Stromal cell of bone marrow (primary cell): ENCODE measurements at regions not wholly inside any gene's neighbourhood (a gene's known extent, or its start where the extent isn't known, plus 50 kb on each side); places are given as distances from the start of the nearest gene placed in this dataset.
"Not testable (repeated sequence)": the region's sequence is repeated elsewhere in the genome, so short reads cannot be mapped to it uniquely, and the experiment has no call there.

Experiments used
- DNase-seq: peaks from one replicate; pipeline ENCODE4 v3.0.0-alpha.2; 2012; ENCODE audit warnings: low read depth

- DNase-seq, result no peak
These were observed 393.9 kb upstream of the RGS6 start for GRCh38 chr14:71538288-71538687.

- DNase-seq, result peak; percentile 48
These were observed 393.1 kb upstream of the RGS6 start for GRCh38 chr14:71538938-71539649.

DNA sequence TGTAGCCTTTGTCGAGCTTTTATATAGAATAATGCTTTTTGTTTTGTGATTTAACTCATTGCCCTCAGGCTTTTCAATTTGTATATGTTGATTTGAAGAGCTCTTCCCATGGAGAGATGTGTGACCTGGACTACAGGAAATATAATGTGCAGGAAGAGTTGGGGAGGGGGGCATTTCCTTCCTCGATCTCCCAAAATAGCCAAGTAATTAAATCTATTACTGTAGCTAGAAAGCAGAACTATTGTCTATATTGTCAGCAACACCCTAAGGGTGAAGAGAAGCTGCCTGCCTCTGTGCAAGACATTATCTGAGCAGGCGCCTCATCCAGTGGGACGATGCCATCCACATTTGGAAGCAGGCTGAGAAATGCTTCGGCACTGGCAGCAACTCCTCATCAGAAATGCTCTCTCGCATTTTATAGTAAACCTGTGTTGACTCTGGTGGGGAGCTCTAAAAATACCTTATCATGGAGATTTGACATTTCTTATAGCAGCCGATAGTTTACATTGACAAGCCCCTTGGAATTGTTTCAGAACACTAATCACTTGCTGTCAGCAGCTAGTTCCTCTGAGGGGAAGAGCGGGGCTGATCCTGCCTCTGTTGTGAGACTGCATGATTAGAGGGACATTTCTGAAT is 392.5 kb upstream of the RGS6 start:
- no peak for DNase-seq

GRCh38 chr14:71541271-71541670 is 391.0 kb upstream of the RGS6 start:
- DNase-seq, result no peak

- no peak for DNase-seq
These were observed 390.1 kb upstream of the RGS6 start for GRCh38 chr14:71541973-71542690.

DNA sequence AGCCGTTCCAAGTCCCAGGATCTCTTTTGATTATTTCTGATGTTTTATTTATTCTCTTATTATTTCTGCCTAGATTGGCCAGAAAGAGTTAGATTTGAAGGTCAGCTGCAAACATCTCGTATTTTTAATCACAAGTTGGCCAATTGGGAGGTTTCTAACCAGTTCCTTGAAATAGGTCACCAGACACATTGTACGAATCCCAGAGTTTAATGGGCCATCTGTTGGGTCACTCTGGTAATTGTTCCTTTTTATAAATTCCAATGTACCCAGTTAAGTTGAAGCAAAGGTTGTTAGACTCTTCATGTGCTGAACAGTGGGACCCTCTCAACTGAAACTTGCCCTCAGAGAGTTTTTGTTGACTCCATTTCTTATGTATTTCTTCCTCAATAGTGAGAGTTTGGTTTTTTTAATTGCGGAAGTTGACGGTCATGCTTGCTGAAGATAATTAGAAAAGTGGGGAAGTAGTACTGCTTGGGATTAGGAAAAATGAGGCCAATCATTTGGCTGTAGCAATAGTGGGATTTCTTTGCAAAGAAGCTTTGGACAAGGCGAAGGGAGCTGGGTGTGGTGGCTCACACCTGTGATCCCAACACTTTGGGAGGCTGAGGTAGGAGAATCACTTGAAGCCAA is 382.7 kb upstream of the RGS6 start:
- DNase-seq, result no peak

- no peak for DNase-seq
These were observed 381.9 kb upstream of the RGS6 start for GRCh38 chr14:71550367-71550766.

GRCh38 chr14:71551291-71551950 is 380.8 kb upstream of the RGS6 start:
- DNase-seq, result peak; percentile 53

DNA sequence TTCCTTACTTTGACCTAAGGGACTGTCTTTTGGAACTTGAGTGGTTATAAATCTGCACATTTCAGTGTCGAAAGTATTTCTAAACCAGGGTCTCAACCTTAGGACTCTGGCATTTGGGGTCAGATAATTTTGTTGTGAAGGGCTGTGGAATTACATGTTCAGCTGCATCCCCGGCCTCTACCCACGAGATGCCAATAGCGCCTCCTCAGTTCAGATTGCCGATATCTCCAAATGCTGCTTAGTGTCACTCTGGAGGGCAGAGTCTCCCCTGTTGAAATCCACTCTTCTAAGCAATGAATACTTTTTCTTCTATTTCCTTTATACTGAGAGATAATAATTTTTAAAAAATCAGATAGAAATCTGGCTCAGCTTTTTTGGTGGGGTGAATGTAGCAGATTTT is 379.4 kb upstream of the RGS6 start:
- no peak for DNase-seq

- DNase-seq, result no peak
These were observed 378.4 kb upstream of the RGS6 start for GRCh38 chr14:71553779-71554178.

GRCh38 chr14:71554323-71554722 is 377.9 kb upstream of the RGS6 start:
- no peak for DNase-seq

- no peak for DNase-seq
These were observed 377.1 kb upstream of the RGS6 start for GRCh38 chr14:71554959-71555612.

DNA sequence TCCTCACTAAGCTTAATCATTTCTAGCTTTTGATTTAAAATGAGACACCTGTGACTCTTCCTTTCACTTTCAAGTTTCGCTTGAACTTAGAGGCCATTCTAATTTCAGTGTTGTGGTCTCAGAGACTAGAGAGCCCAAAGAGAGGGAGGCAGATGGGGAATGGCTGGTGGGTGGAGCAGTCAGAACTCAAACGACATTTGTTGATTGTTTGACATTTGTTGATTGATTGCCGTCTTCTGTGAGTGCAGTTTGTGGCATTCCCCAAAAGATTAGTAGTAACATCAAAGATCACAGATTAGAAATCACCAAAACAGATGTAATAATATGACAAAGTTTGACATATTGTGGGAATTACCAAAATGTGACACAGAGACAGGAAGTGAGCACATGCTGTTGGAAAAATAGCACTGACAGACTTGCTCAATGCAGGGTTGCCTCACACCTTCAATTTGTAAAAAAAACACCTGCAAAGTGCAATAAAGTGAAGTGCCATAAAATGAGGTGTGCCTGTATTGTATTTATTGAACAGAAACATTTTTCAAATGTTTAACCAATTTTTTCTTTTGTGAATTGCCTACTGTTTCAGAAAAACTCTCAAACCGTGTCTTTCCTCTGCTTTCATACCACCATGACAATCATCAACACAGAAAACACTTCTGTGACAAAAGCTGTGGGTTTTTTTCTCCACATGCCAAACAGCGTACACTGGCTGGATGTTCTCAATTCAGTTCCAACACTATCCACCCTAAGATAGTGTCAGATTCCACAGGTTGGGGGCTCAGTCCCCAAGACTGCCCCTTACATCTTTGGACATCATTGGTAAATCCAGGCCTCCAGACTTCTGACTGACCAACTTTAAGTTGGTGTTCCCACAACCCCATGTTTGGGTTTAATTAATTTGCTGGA is 376.3 kb upstream of the RGS6 start:
- no peak for DNase-seq

- no peak for DNase-seq
These were observed 375.5 kb upstream of the RGS6 start for GRCh38 chr14:71556730-71557129.

GRCh38 chr14:71557351-71557750 is 374.9 kb upstream of the RGS6 start:
- no peak for DNase-seq

- DNase-seq, result not testable (repeated sequence)
These were observed 373.3 kb upstream of the RGS6 start for GRCh38 chr14:71558943-71559342.

- DNase-seq, result no peak
These were observed 371.5 kb upstream of the RGS6 start for GRCh38 chr14:71560751-71561150.

DNA sequence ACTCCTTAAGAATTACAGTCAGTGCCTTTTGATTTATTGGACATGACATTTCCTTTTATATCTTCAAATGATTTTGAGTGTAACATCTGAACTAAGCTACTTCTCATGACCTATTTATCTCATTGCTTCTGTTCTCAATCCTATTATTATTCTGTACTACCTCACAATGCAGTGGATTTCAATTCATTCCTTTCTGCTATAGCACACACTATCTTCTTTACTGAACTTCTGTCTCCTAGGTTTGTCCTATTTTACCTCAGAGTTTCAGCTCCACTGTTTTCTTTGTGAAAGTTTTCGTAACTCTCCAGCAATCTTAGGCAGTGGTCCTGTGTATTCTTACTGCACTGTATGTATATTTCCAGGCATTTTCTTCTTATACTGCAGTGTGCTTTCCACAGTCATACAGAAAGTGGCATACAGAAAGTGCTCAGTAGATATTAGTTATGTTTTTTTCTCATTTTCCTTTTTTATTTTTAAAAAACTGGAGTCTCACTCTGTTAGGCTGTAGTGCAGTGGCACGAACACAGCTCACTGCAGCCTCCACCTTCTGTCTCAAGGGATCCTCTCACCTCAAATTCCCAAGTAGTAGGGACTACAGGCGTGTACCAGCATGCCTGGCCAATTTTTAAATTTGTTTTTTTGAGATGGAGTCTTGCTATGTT is 368.6 kb upstream of the RGS6 start:
- DNase-seq, result no peak

DNA sequence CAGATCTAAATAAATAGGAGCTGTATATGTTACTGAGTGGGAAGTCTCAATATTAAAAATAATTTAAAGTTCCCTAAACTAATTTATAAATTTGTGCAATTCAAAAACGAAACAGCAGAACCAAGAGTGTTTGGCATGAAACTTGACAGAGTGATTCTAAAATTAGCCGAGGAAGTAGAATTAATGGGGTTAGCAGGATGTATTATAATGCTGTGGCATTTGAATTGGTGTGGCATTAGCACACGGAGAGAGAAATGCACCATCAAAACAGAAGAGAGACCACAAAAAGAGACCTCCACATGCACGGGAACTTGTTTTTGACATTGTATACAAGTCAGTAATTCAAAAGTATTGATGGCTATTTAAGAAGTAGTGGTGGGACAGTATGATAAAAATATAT is 366.0 kb upstream of the RGS6 start:
- DNase-seq, result no peak

- DNase-seq, result not testable (repeated sequence)
These were observed 364.6 kb upstream of the RGS6 start for GRCh38 chr14:71567499-71568133.
